ENCODE measurements at regions not wholly inside any gene's neighbourhood (a gene's known extent, or its start where the extent isn't known, plus 50 kb on each side); places are given as distances from the start of the nearest gene placed in this dataset.

DNA sequence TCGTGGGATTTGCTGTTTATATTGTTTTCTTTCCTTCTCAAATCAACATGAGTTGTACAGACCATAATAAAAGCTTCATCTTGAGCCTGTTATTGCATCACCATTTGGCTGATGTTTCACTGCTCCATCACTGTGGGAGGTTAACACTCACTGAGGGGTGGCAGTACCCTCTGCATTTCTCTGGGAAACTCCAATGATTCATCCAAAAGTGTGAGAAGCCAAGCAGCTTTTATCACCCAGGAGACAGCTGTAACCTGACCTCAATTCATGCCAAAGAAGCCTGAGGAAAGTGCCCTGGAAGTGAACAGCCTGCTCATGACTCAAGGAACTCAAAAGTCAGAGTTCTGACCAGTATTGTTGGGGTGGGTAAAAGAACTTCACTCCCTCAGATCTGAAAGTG, 84.1 kb downstream of the GPR88 start:
- H4K8ac ChIP-seq (ENCODE audit: extremely low read depth, insufficient read depth, low read length), result no peak overlapping the region
- CTCF ChIA-PET (ENCODE audit: partially characterized antibody), result interaction anchor here (0.6 to 1.4 kb wide), 2 partner anchors 24 to 242 kb away, joined by 3 to 4 read pairs; no protein-coding TSS in a partner anchor
- H4K20me1 ChIP-seq (replicated peaks in 1 of 2; ENCODE audit: control insufficient read depth in 1 of 2, insufficient read depth in 2 of 2, low read length in 2 of 2), result no peaks in the 10 kb centered on the region
- H3K14ac ChIP-seq (ENCODE audit: insufficient read length), result no peak overlapping the region
- peak overlapping the region; percentile 95; the same call in 1 of the 2 replicates for H2AFZ ChIP-seq (ENCODE audit: low read length)
- H3K4me3 ChIP-seq (ENCODE audit: extremely low read depth in 1 of 4, insufficient read depth in 2 of 4, low read depth in 3 of 4, low read length in 4 of 4), result no peak overlapping the region
- no peak overlapping the region for H2AK5ac ChIP-seq (ENCODE audit: low read depth, low read length)
- H3K9ac ChIP-seq (replicated peaks in 1 of 4; ENCODE audit: extremely low read depth in 1 of 4, low read depth in 3 of 4, low read length in 3 of 4), result no peak overlapping the region
- peak; percentile 85 for TF ChIP-seq CEBPB (IDR thresholded peaks at IDR 0.05; ENCODE audit: low read depth, low read length)
- no peak for TF ChIP-seq FOSL1 (IDR thresholded peaks at IDR 0.05; ENCODE audit: insufficient read depth, low read depth, low read length)
- TF ChIP-seq TAF1 (IDR thresholded peaks at IDR 0.05; ENCODE audit: low read depth, low read length), result no peak
- no peak for TF ChIP-seq SUZ12 (IDR thresholded peaks at IDR 0.05; ENCODE audit: low read length)
- H2BK20ac ChIP-seq (ENCODE audit: low read length), result no peak overlapping the region
- peaks cover 0 to 7% (median 1%) of the 10 kb centered on the region in 4 experiments; a peak in 1 of 7 replicates for H3K4me1 ChIP-seq (replicated peaks in 1 of 4; ENCODE audit: control insufficient read depth in 3 of 4, insufficient read depth in 4 of 4, low read length in 3 of 4)
- no peak overlapping the region for H3K4ac ChIP-seq (replicated peaks; ENCODE audit: insufficient read length, low read depth, low read length)
- H2BK12ac ChIP-seq (ENCODE audit: low read depth, low read length), result no peak overlapping the region
- no peak overlapping the region for H3K23ac ChIP-seq (ENCODE audit: insufficient read length)
- H3K4me2 ChIP-seq (ENCODE audit: insufficient read depth in 1 of 2, low read depth in 2 of 2, low read length in 2 of 2), result no peak overlapping the region
- H3K79me1 ChIP-seq (ENCODE audit: low read depth, low read length), result no peaks in the 10 kb centered on the region
- POLR2A ChIA-PET (ENCODE audit: partially characterized antibody), result no interaction called here
- H3K27me3 ChIP-seq (replicated peaks in 1 of 4; ENCODE audit: control insufficient read depth in 3 of 4, extremely low read depth in 1 of 4, insufficient read depth in 3 of 4, low read length in 3 of 4), result no peaks in the 10 kb centered on the region
- peak; percentile 80 for FAIRE-seq
- no peak overlapping the region for H3K27ac ChIP-seq (ENCODE audit: low read depth, low read length)
- H2BK120ac ChIP-seq (replicated peaks; ENCODE audit: low read depth, low read length), result no peak overlapping the region
- no peak overlapping the region for H4K5ac ChIP-seq (ENCODE audit: insufficient read length, low read depth, low read length)
- WGBS, 2 experiments (ENCODE audit: extremely low coverage in 1 of 2, insufficient coverage in 1 of 2, insufficient read length in 1 of 2, insufficient replicate concordance in 2 of 2, low coverage in 1 of 2, low lambda C conversion rate in 2 of 2, missing lambda C conversion rate in 1 of 2), result 43 to 100% methylated on average over 1 of the region's 1 CpG
- H3K9me3 ChIP-seq (ENCODE audit: insufficient read depth in 2 of 2, low read depth in 1 of 2, low read length in 1 of 2), result no peaks in the 10 kb centered on the region
- no peaks in the 10 kb centered on the region for H3K79me2 ChIP-seq (ENCODE audit: control insufficient read depth in 1 of 2, insufficient read depth in 2 of 2, low read length in 2 of 2)
- no peak overlapping the region for H3K56ac ChIP-seq (replicated peaks; ENCODE audit: insufficient read length, low read depth, low read length)
- no peak overlapping the region for H4K91ac ChIP-seq (replicated peaks; ENCODE audit: insufficient read length, low read length)
- H3K23me2 ChIP-seq (ENCODE audit: low read depth, low read length), result no peaks in the 10 kb centered on the region; the same call in 1 of the 2 replicates
- H3K36me3 ChIP-seq (ENCODE audit: control insufficient read depth in 2 of 4, insufficient read depth in 4 of 4, low read length in 3 of 4), result no peaks in the 10 kb centered on the region
- no peak overlapping the region for H2BK5ac ChIP-seq (ENCODE audit: low read depth, low read length)
- no peak for DNase-seq (ENCODE audit: low read depth in 1 of 2, low spot score in 2 of 2)
- H2BK15ac ChIP-seq (ENCODE audit: low read length), result no peak overlapping the region
- no peak overlapping the region for H3K18ac ChIP-seq (ENCODE audit: extremely low read depth, low read length)

Measured in H1 (cell line).